HEK293 (cell line): ENCODE measurements at regions not wholly inside any gene's neighbourhood (a gene's known extent, or its start where the extent isn't known, plus 50 kb on each side); places are given as distances from the start of the nearest gene placed in this dataset.
"Not testable (repeated sequence)": the region's sequence is repeated elsewhere in the genome, so short reads cannot be mapped to it uniquely, and the experiment has no call there.

Experiments
- CTCF ChIA-PET: fragments of 350-600 bp; formaldehyde crosslinking; extraction: SDS; loops from one replicate; lab custom pipeline; 2021; ENCODE audit warnings: antibody characterized with exemption; lab: Yijun Ruan, JAX
- POLR2A ChIA-PET: fragments of 300-600 bp; formaldehyde crosslinking; extraction: SDS; loops from one replicate; lab custom pipeline; 2020; ENCODE audit warnings: antibody characterized with exemption, inconsistent platforms; lab: Yijun Ruan, JAX
- H3K27ac ChIP-seq: fragments of 200-500 bp; sonication (Bioruptor generic); 2 replicates; pipeline ENCODE4 v1.5.1; 2014; ENCODE audit warnings: low read depth, low read length, control low read depth, inconsistent platforms; ENCODE audit errors: extremely low read depth
- H3K36me3 ChIP-seq, 2 experiments: fragments of 200-500 bp in 1 of 2; sonication (Bioruptor generic) in 1 of 2; 1 replicate in 1 of 2; 2 replicates in 1 of 2; pipeline ENCODE4 v1.5.1; 2014 to 2017; ENCODE audit warnings: inconsistent platforms in 2 of 2, low read length in 2 of 2; ENCODE audit not compliant: control insufficient read depth in 2 of 2, insufficient read depth in 1 of 2
- H3K4me1 ChIP-seq: fragments of 200-500 bp; sonication (Bioruptor generic); 2 replicates; pipeline ENCODE4 v1.5.1; 2014; ENCODE audit warnings: mild to moderate bottlenecking, low read length, inconsistent platforms; ENCODE audit not compliant: control insufficient read depth, insufficient read depth
- H3K4me3 ChIP-seq: 2 replicates; pipeline ENCODE4 v1.5.1; 2011; ENCODE audit warnings: low read depth, mild to moderate bottlenecking, control low read depth, low read length, moderate library complexity
- H3K9me3 ChIP-seq: fragments of 200-500 bp; sonication (Bioruptor generic); 2 replicates; pipeline ENCODE4 v1.5.1; 2014; ENCODE audit warnings: low read depth, low read length, inconsistent platforms; ENCODE audit not compliant: control insufficient read depth, insufficient read depth
- FEZF1 ChIP-seq: fragments of 450-650 bp; formaldehyde crosslinking; IDR thresholded peaks from 2 replicates; pipeline ENCODE4 v1.5.1; 2016; ENCODE audit warnings: missing biosample characterization, missing genetic modification characterization
- GLIS2 ChIP-seq: fragments of 450-650 bp; formaldehyde crosslinking; IDR thresholded peaks from 2 replicates; pipeline ENCODE4 v1.5.1; 2016; ENCODE audit warnings: missing biosample characterization, missing genetic modification characterization
- HOXC10 ChIP-seq: sonication (generic); formaldehyde crosslinking; IDR thresholded peaks from 2 replicates; pipeline ENCODE4 v1.8.1; 2023; ENCODE audit warnings: mild to moderate bottlenecking, missing genetic modification reagents
- ZBTB20 ChIP-seq: fragments of 450-650 bp; formaldehyde crosslinking; IDR thresholded peaks from 2 replicates; pipeline ENCODE4 v1.5.1; 2016; ENCODE audit warnings: missing biosample characterization, missing genetic modification characterization
- ZBTB7A ChIP-seq: fragments of 450-650 bp; formaldehyde crosslinking; IDR thresholded peaks from 2 replicates; pipeline ENCODE4 v1.5.1; 2016; ENCODE audit warnings: low read depth, missing biosample characterization, missing genetic modification characterization
- ZIC2 ChIP-seq: fragments of 450-650 bp; formaldehyde crosslinking; IDR thresholded peaks from 2 replicates; pipeline ENCODE4 v1.5.1; 2016; ENCODE audit warnings: missing biosample characterization, missing genetic modification characterization
- ZNF133 ChIP-seq: fragments of 450-650 bp; formaldehyde crosslinking; IDR thresholded peaks from 2 replicates; pipeline ENCODE4 v1.5.1; 2016; ENCODE audit warnings: missing biosample characterization, missing genetic modification characterization
- ZNF174 ChIP-seq: fragments of 450-650 bp; formaldehyde crosslinking; IDR thresholded peaks from 2 replicates; pipeline ENCODE4 v1.5.0; 2017; ENCODE audit warnings: missing biosample characterization, mild to moderate bottlenecking, missing genetic modification characterization
- ZNF529 ChIP-seq: fragments of 450-650 bp; formaldehyde crosslinking; IDR thresholded peaks from 2 replicates; pipeline ENCODE4 v1.5.1; 2017; ENCODE audit warnings: missing genetic modification characterization, missing biosample characterization; ENCODE audit not compliant: insufficient replicate concordance
- ZNF544 ChIP-seq: fragments of 450-650 bp; formaldehyde crosslinking; IDR thresholded peaks from 2 replicates; pipeline ENCODE4 v1.5.0; 2017; ENCODE audit warnings: missing biosample characterization, missing genetic modification characterization
- ZNF558 ChIP-seq: fragments of 450-650 bp; formaldehyde crosslinking; IDR thresholded peaks from 2 replicates; pipeline ENCODE4 v1.5.1; 2016; ENCODE audit warnings: missing biosample characterization, missing genetic modification characterization
- ZNF623 ChIP-seq: fragments of 450-650 bp; formaldehyde crosslinking; IDR thresholded peaks from 2 replicates; pipeline ENCODE4 v1.5.1; 2016; ENCODE audit warnings: missing biosample characterization, missing genetic modification characterization
- ZNF777 ChIP-seq: fragments of 450-650 bp; formaldehyde crosslinking; IDR thresholded peaks from 2 replicates; pipeline ENCODE4 v1.5.1; 2017; ENCODE audit warnings: missing biosample characterization, missing genetic modification characterization, borderline replicate concordance
- ZXDB ChIP-seq: fragments of 450-650 bp; formaldehyde crosslinking; IDR thresholded peaks from 2 replicates; pipeline ENCODE4 v1.5.1; 2016; ENCODE audit warnings: missing biosample characterization, missing genetic modification characterization
- TF ChIP-seq, protein P1 (sequence below): fragments of 450-650 bp; formaldehyde crosslinking; IDR thresholded peaks from 2 replicates; pipeline ENCODE4 v1.5.1; 2016; ENCODE audit warnings: missing biosample characterization, missing genetic modification characterization
- TF ChIP-seq, protein P2 (sequence below): fragments of 450-650 bp; formaldehyde crosslinking; IDR thresholded peaks from 2 replicates; pipeline ENCODE4 v1.5.1; 2016; ENCODE audit warnings: missing biosample characterization, missing genetic modification characterization
- TF ChIP-seq, protein P3 (sequence below): fragments of 450-650 bp; formaldehyde crosslinking; conservative IDR thresholded peaks from 2 replicates; pipeline ENCODE4 v1.5.1; 2016; ENCODE audit warnings: low read depth, missing biosample characterization, missing genetic modification characterization
- TF ChIP-seq, protein P4 (sequence below): fragments of 450-650 bp; formaldehyde crosslinking; IDR thresholded peaks from 2 replicates; pipeline ENCODE4 v1.5.1; 2016; ENCODE audit warnings: missing biosample characterization, missing genetic modification characterization
- TF ChIP-seq, protein P5 (sequence below): fragments of 450-650 bp; formaldehyde crosslinking; IDR thresholded peaks from 2 replicates; pipeline ENCODE4 v1.5.1; 2016; ENCODE audit warnings: missing biosample characterization, missing genetic modification characterization
- TF ChIP-seq, protein P6 (sequence below): fragments of 450-650 bp; formaldehyde crosslinking; IDR thresholded peaks from 2 replicates; pipeline ENCODE4 v1.5.1; 2017; ENCODE audit warnings: missing biosample characterization, missing genetic modification characterization
- TF ChIP-seq, protein P7 (sequence below): IDR thresholded peaks from 2 replicates; pipeline ENCODE4 v1.6.1; 2011; ENCODE audit warnings: mild to moderate bottlenecking, low read depth, low read length, borderline replicate concordance

DNA sequence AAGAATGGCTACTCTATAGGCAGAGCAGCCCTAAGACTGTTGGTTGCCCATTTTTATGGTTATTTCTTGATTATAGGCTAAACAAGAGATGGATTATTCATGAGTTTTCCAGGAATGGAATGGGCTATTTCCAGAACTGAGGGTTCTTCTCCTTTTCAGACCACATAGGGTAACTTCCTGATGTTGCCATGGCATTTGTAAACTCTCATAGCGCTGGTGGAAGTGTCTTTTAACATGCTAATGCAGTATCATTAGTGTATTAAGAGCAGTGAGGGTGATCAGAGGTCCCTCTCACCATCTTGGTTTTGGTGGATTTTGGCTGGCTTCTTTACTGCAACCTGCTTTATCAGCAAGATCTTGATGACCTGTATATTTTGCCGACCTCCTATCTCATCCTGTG lies 904.6 kb upstream of the FBXO33 start (continued):
- TF ChIP-seq, protein P1, sequence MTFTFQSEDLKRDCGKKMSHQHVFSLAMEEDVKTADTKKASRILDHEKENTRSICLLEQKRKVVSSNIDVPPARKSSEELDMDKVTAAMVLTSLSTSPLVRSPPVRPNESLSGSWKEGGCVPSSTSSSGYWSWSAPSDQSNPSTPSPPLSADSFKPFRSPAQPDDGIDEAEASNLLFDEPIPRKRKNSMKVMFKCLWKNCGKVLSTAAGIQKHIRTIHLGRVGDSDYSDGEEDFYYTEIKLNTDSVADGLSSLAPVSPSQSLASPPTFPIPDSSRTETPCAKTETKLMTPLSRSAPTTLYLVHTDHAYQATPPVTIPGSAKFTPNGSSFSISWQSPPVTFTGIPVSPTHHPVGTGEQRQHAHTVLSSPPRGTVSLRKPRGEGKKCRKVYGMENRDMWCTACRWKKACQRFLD = no peak
- no peak for TF ChIP-seq ZBTB7A (tag by site-specific recombination)
- no peak for TF ChIP-seq ZNF623
- TF ChIP-seq ZNF133 = no peak
- TF ChIP-seq, protein P2, sequence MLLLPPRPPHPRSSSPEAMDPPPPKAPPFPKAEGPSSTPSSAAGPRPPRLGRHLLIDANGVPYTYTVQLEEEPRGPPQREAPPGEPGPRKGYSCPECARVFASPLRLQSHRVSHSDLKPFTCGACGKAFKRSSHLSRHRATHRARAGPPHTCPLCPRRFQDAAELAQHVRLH (tag by site-specific recombination) = no peak
- TF ChIP-seq, protein P3, sequence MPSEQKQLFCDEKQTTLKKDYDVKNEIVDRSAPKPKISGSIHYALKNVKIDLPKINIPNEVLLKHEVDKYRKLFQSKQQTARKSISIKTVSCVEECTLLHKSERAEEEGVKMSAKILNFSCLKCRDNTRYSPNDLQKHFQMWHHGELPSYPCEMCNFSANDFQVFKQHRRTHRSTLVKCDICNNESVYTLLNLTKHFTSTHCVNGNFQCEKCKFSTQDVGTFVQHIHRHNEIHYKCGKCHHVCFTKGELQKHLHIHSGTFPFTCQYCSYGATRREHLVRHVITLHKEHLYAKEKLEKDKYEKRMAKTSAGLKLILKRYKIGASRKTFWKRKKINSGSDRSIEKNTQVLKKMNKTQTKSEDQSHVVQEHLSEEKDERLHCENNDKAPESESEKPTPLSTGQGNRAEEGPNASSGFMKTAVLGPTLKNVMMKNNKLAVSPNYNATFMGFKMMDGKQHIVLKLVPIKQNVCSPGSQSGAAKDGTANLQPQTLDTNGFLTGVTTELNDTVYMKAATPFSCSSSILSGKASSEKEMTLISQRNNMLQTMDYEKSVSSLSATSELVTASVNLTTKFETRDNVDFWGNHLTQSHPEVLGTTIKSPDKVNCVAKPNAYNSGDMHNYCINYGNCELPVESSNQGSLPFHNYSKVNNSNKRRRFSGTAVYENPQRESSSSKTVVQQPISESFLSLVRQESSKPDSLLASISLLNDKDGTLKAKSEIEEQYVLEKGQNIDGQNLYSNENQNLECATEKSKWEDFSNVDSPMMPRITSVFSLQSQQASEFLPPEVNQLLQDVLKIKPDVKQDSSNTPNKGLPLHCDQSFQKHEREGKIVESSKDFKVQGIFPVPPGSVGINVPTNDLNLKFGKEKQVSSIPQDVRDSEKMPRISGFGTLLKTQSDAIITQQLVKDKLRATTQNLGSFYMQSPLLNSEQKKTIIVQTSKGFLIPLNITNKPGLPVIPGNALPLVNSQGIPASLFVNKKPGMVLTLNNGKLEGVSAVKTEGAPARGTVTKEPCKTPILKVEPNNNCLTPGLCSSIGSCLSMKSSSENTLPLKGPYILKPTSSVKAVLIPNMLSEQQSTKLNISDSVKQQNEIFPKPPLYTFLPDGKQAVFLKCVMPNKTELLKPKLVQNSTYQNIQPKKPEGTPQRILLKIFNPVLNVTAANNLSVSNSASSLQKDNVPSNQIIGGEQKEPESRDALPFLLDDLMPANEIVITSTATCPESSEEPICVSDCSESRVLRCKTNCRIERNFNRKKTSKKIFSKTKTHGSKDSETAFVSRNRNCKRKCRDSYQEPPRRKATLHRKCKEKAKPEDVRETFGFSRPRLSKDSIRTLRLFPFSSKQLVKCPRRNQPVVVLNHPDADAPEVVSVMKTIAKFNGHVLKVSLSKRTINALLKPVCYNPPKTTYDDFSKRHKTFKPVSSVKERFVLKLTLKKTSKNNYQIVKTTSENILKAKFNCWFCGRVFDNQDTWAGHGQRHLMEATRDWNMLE (tag by site-specific recombination) = no peak
- TF ChIP-seq ZNF174 (tag by site-specific recombination) = no peak
- no peak for TF ChIP-seq FEZF1 (tag by site-specific recombination)

DNA sequence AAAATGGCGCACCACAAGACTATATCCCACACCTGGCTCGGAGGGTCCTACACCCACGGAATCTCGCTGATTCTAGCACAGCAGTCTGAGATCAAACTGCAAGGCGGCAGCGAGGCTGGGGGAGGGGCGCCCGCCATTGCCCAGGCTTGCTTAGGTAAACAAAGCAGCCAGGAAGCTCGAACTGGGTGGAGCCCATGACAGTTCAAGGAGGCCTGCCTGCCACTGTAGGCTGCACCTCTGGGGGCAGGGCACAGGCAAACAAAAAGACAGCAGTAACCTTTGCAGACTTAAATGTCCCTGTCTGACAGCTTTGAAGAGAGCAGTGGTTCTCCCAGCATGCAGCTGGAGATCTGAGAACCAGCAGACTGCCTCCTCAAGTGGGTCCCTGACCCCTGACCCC lies 894.3 kb upstream of the FBXO33 start:
- H3K9me3 ChIP-seq, CTCF ChIA-PET, POLR2A ChIA-PET, H3K4me3 ChIP-seq, H3K36me3 ChIP-seq, H3K4me1 ChIP-seq, H3K27ac ChIP-seq: not testable (repeated sequence)

DNA sequence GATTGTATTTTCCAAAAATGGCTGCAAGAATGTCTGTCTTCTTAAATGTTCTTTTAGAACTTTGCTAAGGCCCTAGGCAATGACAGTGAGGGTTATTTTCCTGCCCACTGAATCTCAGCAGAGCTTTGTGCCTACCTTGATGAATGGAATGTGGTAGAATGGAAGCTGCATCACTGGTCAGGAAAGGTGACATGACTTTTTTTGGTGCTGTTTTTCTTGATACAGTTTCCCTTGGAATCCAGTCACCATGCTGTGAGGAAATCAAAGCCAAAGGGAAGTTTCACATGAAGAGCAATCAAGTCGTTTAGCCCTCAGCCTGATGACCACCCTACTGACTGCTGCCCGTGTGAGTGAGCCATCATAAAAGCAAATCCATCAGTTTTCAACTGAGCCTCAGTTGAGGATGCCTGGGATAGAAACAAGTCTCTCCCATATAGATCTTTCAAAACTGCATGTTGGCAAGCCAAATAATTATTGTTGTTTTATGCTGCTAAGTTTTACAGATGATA lies 886.0 kb upstream of the FBXO33 start:
- Histone ChIP-seq H3K9me3 (no peaks in the 10 kb centered on the region), H3K4me3 (no peak overlapping the region), H3K4me1 (no peaks in the 10 kb centered on the region), H3K27ac (no peak overlapping the region), H3K36me3 (no peaks in the 10 kb centered on the region)
- TF ChIP-seq, protein P4, sequence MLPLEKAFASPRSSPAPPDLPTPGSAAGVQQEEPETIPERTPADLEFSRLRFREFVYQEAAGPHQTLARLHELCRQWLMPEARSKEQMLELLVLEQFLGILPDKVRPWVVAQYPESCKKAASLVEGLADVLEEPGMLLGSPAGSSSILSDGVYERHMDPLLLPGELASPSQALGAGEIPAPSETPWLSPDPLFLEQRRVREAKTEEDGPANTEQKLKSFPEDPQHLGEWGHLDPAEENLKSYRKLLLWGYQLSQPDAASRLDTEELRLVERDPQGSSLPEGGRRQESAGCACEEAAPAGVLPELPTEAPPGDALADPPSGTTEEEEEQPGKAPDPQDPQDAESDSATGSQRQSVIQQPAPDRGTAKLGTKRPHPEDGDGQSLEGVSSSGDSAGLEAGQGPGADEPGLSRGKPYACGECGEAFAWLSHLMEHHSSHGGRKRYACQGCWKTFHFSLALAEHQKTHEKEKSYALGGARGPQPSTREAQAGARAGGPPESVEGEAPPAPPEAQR (tag by site-specific recombination) = no peak
- TF ChIP-seq, protein P5, sequence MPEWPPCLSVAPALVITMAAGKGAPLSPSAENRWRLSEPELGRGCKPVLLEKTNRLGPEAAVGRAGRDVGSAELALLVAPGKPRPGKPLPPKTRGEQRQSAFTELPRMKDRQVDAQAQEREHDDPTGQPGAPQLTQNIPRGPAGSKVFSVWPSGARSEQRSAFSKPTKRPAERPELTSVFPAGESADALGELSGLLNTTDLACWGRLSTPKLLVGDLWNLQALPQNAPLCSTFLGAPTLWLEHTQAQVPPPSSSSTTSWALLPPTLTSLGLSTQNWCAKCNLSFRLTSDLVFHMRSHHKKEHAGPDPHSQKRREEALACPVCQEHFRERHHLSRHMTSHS (tag by site-specific recombination) = no peak
- TF ChIP-seq ZNF174 (tag by site-specific recombination) = no peak
- no peak for TF ChIP-seq ZBTB20
- no peak for TF ChIP-seq ZNF777 (tag by site-specific recombination)
- no peak for TF ChIP-seq ZIC2 (tag by site-specific recombination)
- TF ChIP-seq GLIS2 = no peak
- TF ChIP-seq ZNF529 (tag by site-specific recombination) = no peak
- no peak for TF ChIP-seq ZNF558 (tag by site-specific recombination)
- TF ChIP-seq ZNF544 (tag by site-specific recombination) = no peak
- no peak for TF ChIP-seq HOXC10 (CRISPR knock-in tag)
- TF ChIP-seq, protein P6, sequence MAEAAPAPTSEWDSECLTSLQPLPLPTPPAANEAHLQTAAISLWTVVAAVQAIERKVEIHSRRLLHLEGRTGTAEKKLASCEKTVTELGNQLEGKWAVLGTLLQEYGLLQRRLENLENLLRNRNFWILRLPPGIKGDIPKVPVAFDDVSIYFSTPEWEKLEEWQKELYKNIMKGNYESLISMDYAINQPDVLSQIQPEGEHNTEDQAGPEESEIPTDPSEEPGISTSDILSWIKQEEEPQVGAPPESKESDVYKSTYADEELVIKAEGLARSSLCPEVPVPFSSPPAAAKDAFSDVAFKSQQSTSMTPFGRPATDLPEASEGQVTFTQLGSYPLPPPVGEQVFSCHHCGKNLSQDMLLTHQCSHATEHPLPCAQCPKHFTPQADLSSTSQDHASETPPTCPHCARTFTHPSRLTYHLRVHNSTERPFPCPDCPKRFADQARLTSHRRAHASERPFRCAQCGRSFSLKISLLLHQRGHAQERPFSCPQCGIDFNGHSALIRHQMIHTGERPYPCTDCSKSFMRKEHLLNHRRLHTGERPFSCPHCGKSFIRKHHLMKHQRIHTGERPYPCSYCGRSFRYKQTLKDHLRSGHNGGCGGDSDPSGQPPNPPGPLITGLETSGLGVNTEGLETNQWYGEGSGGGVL (tag by site-specific recombination) = no peak
- TF ChIP-seq ZXDB (tag by site-specific recombination) = no peak
- TF ChIP-seq, protein P7, sequence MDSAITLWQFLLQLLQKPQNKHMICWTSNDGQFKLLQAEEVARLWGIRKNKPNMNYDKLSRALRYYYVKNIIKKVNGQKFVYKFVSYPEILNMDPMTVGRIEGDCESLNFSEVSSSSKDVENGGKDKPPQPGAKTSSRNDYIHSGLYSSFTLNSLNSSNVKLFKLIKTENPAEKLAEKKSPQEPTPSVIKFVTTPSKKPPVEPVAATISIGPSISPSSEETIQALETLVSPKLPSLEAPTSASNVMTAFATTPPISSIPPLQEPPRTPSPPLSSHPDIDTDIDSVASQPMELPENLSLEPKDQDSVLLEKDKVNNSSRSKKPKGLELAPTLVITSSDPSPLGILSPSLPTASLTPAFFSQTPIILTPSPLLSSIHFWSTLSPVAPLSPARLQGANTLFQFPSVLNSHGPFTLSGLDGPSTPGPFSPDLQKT = no peak
- ChIA-PET POLR2A (no interaction called here), CTCF (no interaction called here)
